NOMO-1 (cell line): ENCODE measurements at regions not wholly inside any gene's neighbourhood (a gene's known extent, or its start where the extent isn't known, plus 50 kb on each side); places are given as distances from the start of the nearest gene placed in this dataset.
A peak's percentile ranks its signal among the peaks of the same experiment; 100 is the strongest.
"Not testable (repeated sequence)": the region's sequence is repeated elsewhere in the genome, so short reads cannot be mapped to it uniquely, and the experiment has no call there.

Source experiments
- DNase-seq, 2 experiments: peaks; one replicate each; lab custom pipeline; 2025; ENCODE audit not compliant: unreplicated experiment in 2 of 2; lab: John Stamatoyannopoulos, UW

GRCh38 chr2:182593394-182593975, 122.6 kb upstream of the DNAJC10 start:
- no peak for DNase-seq

GRCh38 chr2:182594286-182594685, 121.8 kb upstream of the DNAJC10 start:
- DNase-seq = no peak

DNA sequence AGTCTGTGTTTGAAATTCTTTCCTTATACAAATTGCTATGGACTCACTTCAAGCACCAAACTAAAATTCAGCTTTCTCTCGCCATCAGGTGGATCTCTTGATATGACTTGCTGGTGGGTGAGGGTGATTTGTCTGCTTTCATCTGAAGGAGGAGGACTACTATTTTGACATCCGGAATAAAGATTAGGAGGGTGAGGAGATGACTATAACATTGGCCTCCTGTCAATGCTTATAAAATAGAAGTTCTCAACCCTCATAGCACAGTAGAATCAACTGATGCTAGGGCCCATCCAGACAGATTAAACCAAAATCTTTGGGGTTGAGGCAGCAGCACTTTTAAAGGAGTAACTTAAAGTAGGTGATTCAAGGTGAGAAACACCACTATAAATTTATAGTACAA, 120.4 kb upstream of the DNAJC10 start:
- no peak for DNase-seq

DNA sequence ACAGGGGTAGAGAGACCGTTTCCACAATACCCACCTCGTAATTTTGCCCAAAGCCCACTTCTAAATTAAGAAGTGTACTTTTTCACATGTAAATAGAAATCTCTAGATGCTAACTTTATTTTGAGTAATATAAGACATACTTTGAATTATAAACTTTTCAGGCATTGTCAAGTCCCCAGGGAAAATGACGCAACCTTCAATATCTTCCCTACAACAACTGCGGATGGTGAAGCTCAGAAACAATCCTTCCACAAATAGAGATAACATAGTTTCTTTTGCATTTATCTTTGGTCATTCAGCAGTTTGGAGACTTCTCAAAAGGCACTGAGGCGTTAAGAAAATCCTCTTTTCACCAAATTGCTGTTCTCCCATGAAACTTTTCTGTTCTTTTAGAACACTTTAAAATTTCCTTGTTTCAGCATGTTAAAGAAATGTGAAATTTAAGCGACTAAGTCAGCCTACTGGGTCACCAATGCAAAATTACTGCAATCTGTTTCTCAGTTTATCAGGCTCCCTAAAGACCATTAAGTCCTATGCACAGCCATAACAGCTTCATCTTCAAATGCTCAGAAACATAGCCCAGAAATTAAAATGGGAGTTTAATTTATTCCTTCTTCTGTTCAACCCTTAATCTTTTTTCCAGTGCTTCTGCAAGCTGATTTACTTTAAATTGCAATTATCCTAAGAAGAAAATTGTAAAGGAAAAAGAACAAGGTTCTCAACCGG, 118.3 kb upstream of the DNAJC10 start:
- DNase-seq = no peak

- DNase-seq = no peak
These were observed 117.4 kb upstream of the DNAJC10 start for GRCh38 chr2:182598626-182599025.

GRCh38 chr2:182605166-182605565, 110.9 kb upstream of the DNAJC10 start:
- DNase-seq = no peak

GRCh38 chr2:182606728-182607681, 109.1 kb upstream of the DNAJC10 start:
- peak; percentile 6 to 51 for DNase-seq

GRCh38 chr2:182608181-182608845, 107.7 kb upstream of the DNAJC10 start:
- no peak for DNase-seq

DNA sequence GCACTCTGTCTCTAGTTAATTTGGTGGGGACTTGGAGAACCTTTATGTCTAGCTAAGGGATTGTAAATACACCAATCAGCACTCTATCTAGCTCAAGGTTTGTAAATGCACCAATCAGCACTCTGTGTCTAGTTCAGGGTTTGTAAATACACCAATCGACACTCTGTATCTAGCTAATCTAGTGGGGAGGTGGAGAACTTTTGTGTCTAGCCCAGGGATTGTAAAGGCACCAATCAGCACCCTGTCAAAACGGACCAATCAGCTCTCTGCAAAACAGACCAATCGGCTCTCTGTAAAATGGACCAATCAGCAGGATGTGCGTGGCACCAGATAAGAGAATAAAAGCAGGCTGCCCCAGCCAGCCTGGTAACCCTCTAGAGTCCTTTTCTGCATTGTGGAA, 107.1 kb upstream of the DNAJC10 start:
- not testable (repeated sequence) for DNase-seq

DNA sequence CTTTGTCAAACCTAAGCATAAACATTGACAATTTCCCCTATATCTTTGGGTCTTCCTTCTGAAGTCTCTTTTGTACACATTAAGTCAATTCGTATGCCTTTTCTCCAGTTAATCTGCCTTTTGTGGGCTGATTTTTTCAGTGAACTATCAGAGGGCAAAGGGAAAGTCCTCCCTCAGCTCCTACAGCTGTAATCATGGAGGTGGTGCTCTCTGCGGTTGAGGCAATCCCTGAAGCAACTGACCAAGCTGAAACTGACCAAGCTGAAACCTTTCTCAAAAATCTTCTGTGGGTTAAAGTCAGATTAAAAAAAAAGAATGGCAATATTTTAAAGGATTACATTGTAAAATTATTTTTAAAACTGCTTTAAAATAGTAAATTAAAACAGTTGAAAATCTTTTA, 105.8 kb upstream of the DNAJC10 start:
- no peak for DNase-seq

DNA sequence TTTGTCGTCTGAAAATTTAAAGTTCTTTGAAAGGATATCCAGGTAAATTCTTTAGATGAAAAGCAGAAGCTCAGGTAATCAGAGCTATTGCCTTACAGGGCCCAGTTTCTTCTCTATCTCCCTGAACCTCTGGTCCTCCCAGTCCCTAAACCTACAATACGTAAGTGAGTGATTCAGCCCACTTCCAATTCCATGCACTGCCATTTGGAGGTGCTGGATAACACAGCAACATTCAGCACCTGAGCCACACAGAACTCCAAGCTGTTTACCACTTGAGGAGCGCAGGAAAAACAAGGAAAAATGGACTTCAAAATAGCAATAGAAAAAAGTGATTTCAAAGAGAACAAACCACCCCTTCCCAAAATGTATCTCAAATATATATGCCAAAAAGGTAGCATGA, 105.0 kb upstream of the DNAJC10 start:
- DNase-seq = no peak

DNA sequence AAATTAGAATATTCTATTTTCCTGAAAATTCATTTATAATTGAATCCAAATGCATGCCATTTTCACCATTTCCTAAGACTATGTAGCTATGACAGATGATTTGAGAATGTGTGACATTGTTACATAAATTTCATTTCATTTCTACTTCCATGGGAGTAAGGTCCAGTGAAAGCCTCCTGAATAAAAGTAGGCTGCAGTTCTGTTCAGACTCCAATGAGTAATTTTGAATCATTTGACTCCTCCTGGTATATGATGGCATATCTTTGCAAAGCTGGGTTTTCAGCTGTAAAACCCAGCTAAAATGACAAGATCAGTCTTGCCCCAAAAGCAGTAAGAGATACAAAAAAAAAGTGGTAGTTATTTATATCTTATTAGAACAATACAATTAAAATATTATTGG, 101.0 kb upstream of the DNAJC10 start:
- no peak for DNase-seq

GRCh38 chr2:182616471-182617393, 99.3 kb upstream of the DNAJC10 start:
- DNase-seq = no peak

GRCh38 chr2:182618672-182619079, 97.4 kb upstream of the DNAJC10 start:
- no peak for DNase-seq

DNA sequence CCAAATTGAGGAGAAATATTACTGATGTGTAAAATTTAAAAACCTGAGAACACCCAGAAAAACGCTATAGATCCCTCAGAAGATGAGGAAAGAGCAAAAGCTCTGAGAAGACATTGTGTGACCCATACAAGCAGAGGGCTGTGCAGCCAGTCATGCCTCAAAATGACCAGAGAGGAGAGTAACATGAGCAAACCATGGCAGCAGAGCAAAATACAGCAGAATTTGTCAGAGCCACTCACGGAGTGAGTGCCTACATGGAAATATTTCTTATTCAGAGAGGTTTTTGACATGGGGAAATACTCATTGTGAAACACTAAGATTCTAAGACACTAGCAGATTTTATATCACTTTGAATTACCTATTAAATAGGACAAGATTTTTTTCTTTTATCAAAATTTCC, 96.8 kb upstream of the DNAJC10 start:
- no peak for DNase-seq

DNA sequence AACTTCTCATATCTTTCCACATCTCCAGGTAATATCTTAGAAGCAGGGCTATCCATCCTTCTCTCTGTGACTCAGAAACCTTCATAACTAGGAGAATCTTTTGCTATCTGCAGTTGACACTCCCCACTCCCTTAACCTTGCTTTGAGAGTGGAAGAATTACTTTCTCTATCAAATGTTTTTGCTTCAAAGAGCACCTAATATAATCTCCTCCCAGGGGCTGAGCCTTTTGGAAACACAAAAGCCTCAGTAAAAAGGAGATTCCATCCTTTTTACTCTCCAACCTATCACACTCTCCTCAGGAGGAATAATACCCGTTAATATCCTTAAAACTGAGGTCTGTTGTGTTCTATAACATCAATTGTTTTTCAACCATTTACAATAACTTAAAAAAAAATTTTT, 94.9 kb upstream of the DNAJC10 start:
- no peak for DNase-seq

- DNase-seq = no peak
These were observed 94.2 kb upstream of the DNAJC10 start for GRCh38 chr2:182621810-182622209.

DNA sequence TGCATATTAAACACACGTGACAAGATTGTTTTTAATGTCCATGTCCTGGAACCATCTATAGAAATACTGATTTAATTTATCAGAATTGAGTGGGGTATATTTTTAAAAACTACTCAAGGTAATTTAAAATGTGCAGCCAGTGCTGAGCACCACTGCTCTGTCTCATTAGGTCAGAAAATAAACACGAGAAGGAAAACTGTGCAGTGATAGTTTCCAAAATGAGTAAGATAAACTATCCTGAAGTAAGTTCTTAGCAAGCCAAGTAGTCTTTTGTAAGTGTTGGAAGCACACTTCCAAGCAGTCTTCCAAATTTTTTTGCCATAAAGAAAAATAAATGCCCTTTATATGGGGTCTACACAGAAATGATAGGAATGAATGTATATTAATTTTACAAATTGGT, 93.8 kb upstream of the DNAJC10 start:
- DNase-seq = no peak

- no peak for DNase-seq
These were observed 90.2 kb upstream of the DNAJC10 start for GRCh38 chr2:182625814-182626213.

DNA sequence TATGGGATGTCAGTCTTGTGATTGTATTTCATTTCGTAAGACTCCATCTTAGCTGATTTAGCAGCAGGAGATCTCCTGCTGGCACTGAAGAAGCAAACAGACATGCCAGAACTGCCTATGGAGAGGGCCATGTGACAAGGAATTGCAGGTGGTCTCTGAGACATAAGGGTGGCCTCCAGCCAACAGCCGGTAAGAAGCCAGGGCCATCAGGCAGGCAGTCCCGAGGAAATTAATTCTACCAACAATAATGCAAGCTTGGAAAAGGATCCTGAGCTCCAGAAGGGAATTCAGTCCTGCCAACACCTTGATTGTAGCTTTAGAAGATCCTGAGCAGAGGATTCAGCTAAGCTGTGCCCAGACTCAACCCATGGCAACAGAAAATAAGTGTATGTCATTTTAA, 87.1 kb upstream of the DNAJC10 start:
- no peak for DNase-seq
